Esophagus squamous epithelium (tissue), 5 donors: ENCODE measurements at regions not wholly inside any gene's neighbourhood (a gene's known extent, or its start where the extent isn't known, plus 50 kb on each side); places are given as distances from the start of the nearest gene placed in this dataset.

Experiments used
- DNase-seq: peaks from one replicate; lab custom pipeline; 2025; lab: John Stamatoyannopoulos, UW
- H3K27ac ChIP-seq, 4 donors: fragments of 200-600 bp; sonication (generic); one replicate each; pipeline ENCODE4 v1.5.1; 2016 to 2019; ENCODE audit warnings: mild to moderate bottlenecking in 1 of 4
- H3K27me3 ChIP-seq, 4 donors: fragments of 200-600 bp; sonication (generic); 1 replicate in 3 of 4; 2 replicates in 1 of 4; pipeline versions ENCODE4 v1.5.1 to v1.6.0; 2017 to 2021; ENCODE audit warnings: antibody characterized with exemption in 1 of 4
- H3K36me3 ChIP-seq, 3 donors: fragments of 200-600 bp; sonication (generic); one replicate each; pipeline ENCODE4 v1.5.1; 2016 to 2019
- H3K4me1 ChIP-seq, 3 donors: fragments of 200-600 bp; sonication (generic); one replicate each; pipeline ENCODE4 v1.5.1; 2017 to 2019
- H3K4me3 ChIP-seq, 4 donors: fragments of 200-600 bp; sonication (generic); 1 replicate in 3 of 4; 2 replicates in 1 of 4; pipeline ENCODE4 v1.5.1; 2016 to 2019; ENCODE audit warnings: mild to moderate bottlenecking in 2 of 4, moderate library complexity in 1 of 4
- H3K9me3 ChIP-seq, 3 donors: fragments of 200-600 bp; sonication (generic); one replicate each; pipeline ENCODE4 v1.5.1; 2016 to 2019
- POLR2A ChIP-seq, 4 donors: fragments of 450-650 bp; IDR thresholded peaks; one replicate each; pipeline ENCODE4 v1.6.1; 2017; ENCODE audit warnings: antibody characterized with exemption in 4 of 4, mild to moderate bottlenecking in 4 of 4, moderate library complexity in 3 of 4
- WGBS, 2 donors: methylation state at CpG; one replicate each; pipeline ENCODE4 v1.1.5; 2018; 5-methylcytosine and 5-hydroxymethylcytosine counted together
- intact Hi-C: fragments of 100-400 bp; cut with DNase I; formaldehyde crosslinking; loops from one replicate; pipeline ENCODE4 v1.15.0; 2022
- TF ChIP-seq, protein P1 (sequence below), 6 experiments: fragments of 450-650 bp in 4 of 6; fragments of 200-600 bp in 2 of 6; sonication (generic) in 2 of 6; IDR thresholded peaks; one replicate each; pipeline ENCODE4 v1.5.1; 2016 to 2019; ENCODE audit warnings: antibody characterized with exemption in 6 of 6, mild to moderate bottlenecking in 4 of 6, moderate library complexity in 4 of 6
- donor health status: DM: yes; HTN: yes; CAD: no.

- 68 to 69% methylated on average over 2 of the region's 2 CpGs for WGBS, 2 donors
- no peaks in the 10 kb centered on the region for H3K4me1 ChIP-seq
- DNase-seq, result no peak
- no peaks in the 10 kb centered on the region for H3K9me3 ChIP-seq
- H3K4me3 ChIP-seq, result no peak overlapping the region
- TF ChIP-seq, protein P1, sequence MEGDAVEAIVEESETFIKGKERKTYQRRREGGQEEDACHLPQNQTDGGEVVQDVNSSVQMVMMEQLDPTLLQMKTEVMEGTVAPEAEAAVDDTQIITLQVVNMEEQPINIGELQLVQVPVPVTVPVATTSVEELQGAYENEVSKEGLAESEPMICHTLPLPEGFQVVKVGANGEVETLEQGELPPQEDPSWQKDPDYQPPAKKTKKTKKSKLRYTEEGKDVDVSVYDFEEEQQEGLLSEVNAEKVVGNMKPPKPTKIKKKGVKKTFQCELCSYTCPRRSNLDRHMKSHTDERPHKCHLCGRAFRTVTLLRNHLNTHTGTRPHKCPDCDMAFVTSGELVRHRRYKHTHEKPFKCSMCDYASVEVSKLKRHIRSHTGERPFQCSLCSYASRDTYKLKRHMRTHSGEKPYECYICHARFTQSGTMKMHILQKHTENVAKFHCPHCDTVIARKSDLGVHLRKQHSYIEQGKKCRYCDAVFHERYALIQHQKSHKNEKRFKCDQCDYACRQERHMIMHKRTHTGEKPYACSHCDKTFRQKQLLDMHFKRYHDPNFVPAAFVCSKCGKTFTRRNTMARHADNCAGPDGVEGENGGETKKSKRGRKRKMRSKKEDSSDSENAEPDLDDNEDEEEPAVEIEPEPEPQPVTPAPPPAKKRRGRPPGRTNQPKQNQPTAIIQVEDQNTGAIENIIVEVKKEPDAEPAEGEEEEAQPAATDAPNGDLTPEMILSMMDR (IDR thresholded peaks at IDR 0.05), result no peak
- TF ChIP-seq POLR2A (IDR thresholded peaks at IDR 0.05), result no peak
- H3K27ac ChIP-seq, result no peak overlapping the region
- no peaks in the 10 kb centered on the region for H3K36me3 ChIP-seq
- intact Hi-C loops, result no loop called here
- no peaks in the 10 kb centered on the region for H3K27me3 ChIP-seq
These were observed 58.3 kb upstream of the NEUROD6 start for GRCh38 chr7:31398815-31399214.

- Histone ChIP-seq H3K36me3 (no peaks in the 10 kb centered on the region), H3K4me1 (peaks cover 0 to 11% (median 0%) of the 10 kb centered on the region in 3 donors), H3K27me3 (no peaks in the 10 kb centered on the region), H3K9me3 (no peaks in the 10 kb centered on the region), H3K27ac (no peak overlapping the region), H3K4me3 (no peak overlapping the region)
- no peak for TF ChIP-seq POLR2A (IDR thresholded peaks at IDR 0.05)
- TF ChIP-seq, protein P1 (IDR thresholded peaks at IDR 0.05), result no peak
- no peak for DNase-seq
- 32 to 41% methylated on average over 2 of the region's 2 CpGs for WGBS, 2 donors
- intact Hi-C loops, result no loop called here
These were observed 66.7 kb upstream of the NEUROD6 start for GRCh38 chr7:31407178-31407676.

DNA sequence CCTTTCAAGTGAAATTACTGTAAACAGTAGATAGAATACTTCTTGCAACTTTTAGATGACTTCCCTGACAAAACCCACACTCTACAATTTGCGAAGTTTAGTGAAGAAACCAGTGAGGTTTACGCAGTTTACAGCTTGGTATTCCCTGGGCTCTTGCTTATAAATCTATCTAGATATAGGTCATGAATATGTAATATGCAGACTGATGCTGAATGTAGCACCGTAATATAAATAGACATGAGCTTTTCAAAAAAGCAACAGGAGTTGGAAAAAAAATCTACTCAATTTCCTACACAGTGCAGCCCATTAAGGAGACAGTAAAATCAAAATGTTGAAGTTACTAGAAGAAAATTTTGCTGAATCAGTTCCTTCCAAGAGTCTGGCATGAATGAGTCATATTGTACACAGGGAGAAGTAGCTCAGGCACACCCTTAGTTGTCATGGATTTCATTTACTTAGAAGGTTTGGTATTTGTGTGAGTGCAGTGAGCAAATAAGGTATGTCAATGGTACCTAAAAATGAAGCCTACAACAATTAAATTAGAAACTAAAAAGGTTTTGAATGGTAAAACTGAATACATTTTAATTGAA, 67.7 kb upstream of the NEUROD6 start:
- intact Hi-C loops, result no loop called here
- Histone ChIP-seq H3K36me3 (no peaks in the 10 kb centered on the region), H3K9me3 (no peaks in the 10 kb centered on the region), H3K4me3 (no peak overlapping the region), H3K4me1 (peaks cover 0 to 11% (median 0%) of the 10 kb centered on the region in 3 donors), H3K27me3 (peaks cover 0 to 3% (median 0%) of the 10 kb centered on the region in 4 donors), H3K27ac (no peak overlapping the region)
- WGBS, 2 donors, result 56 to 61% methylated on average over 3 of the region's 3 CpGs
- no peak for TF ChIP-seq POLR2A (IDR thresholded peaks at IDR 0.05)
- TF ChIP-seq, protein P1 (IDR thresholded peaks at IDR 0.05), result no peak
- DNase-seq, result no peak

DNA sequence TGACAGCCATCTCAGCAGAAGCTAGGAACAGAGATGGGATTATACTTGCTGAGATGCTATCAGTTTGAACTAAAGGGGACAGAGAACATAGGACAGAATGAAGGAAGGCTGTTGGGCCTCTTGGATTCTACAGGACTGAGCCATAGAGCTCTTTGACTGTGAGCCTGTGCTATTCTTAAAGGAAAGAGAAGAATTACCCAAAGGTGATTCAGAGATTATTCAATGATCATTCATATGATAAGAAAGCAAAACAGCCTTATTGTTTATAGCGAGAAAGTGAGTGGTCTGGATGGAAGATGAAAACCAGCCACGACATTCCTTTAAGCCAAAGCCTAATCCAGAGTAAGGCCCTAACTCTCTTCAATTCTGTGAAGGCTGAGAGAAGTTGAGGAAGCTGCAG, 69.7 kb upstream of the NEUROD6 start:
- DNase-seq, result no peak
- intact Hi-C loops, result no loop called here
- peaks cover 0 to 11% (median 0%) of the 10 kb centered on the region in 3 donors for H3K4me1 ChIP-seq
- H3K36me3 ChIP-seq, result no peaks in the 10 kb centered on the region
- H3K27me3 ChIP-seq, result peaks cover 0 to 8% (median 0%) of the 10 kb centered on the region in 4 donors
- H3K9me3 ChIP-seq, result no peaks in the 10 kb centered on the region
- H3K4me3 ChIP-seq, result no peak overlapping the region
- TF ChIP-seq POLR2A (IDR thresholded peaks at IDR 0.05), result no peak
- TF ChIP-seq, protein P1 (IDR thresholded peaks at IDR 0.05), result no peak
- WGBS, 2 donors, result 50 to 58% methylated on average over 2 of the region's 2 CpGs
- H3K27ac ChIP-seq, result no peak overlapping the region

GRCh38 chr7:31411416-31411815, 70.9 kb upstream of the NEUROD6 start:
- Histone ChIP-seq H3K9me3 (no peaks in the 10 kb centered on the region), H3K27me3 (peaks cover 0 to 11% (median 0%) of the 10 kb centered on the region in 4 donors), H3K36me3 (no peaks in the 10 kb centered on the region), H3K4me3 (no peak overlapping the region), H3K27ac (no peak overlapping the region), H3K4me1 (peaks cover 0 to 11% (median 0%) of the 10 kb centered on the region in 3 donors)
- 96% methylated on average over 1 of the region's 1 CpG for WGBS, 2 donors
- intact Hi-C loops, result no loop called here
- DNase-seq, result no peak
- TF ChIP-seq, protein P1 (IDR thresholded peaks at IDR 0.05), result no peak
